HG02840 (cell line): ENCODE measurements at regions not wholly inside any gene's neighbourhood (a gene's known extent, or its start where the extent isn't known, plus 50 kb on each side); places are given as distances from the start of the nearest gene placed in this dataset.
"Not testable (repeated sequence)": the region's sequence is repeated elsewhere in the genome, so short reads cannot be mapped to it uniquely, and the experiment has no call there.

Experiments used
- ATAC-seq: cut with Tn5 transposase; IDR thresholded peaks from one replicate; pipeline ENCODE4 v1.9.1; 2021; ENCODE audit warnings: mild to moderate bottlenecking, moderate library complexity, moderate number of reproducible peaks; ENCODE audit not compliant: unreplicated experiment, low FRiP score

DNA sequence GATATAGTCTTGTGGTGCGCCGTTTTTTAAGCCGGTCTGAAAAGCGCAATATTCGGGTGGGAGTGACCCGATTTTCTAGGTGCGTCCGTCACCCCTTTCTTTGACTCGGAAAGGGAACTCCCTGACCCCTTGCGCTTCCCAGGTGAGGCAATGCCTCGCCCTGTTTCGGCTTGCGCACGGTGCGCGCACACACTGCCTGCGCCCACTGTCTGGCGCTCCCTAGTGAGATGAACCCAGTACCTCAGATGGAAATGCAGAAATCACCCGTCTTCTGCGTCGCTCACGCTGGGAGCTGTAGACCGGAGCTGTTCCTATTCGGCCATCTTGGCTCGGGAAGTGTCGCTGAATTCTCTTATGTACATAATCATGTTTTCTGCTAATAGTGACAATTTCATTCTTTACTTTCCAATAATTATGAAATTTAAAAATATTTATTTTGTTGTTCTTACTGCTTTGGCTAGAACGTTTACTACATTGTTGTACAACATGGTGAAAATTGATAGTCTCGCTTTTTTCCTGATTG lies 61.2 kb upstream of the MINDY3 start:
- ATAC-seq, result not testable (repeated sequence)

DNA sequence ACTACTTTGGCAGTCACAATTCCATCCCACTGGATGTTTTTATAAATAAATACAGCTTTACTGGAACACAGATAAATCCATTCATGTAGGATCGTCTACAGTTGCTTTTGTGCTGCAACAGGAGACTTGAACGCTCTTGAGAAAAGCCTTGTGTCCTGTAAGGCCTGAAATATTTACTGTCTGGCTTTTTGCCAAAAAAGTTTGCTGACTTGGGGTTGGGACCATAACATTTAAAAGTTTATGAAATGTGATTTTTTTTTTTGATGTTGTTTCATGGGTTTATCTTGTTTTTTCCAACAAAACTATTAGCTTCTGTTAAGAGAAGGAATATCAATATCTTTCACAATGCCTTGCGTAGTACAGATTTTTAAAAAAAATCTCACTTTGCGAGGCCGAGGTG lies 71.1 kb upstream of the MINDY3 start:
- no peak for ATAC-seq

DNA sequence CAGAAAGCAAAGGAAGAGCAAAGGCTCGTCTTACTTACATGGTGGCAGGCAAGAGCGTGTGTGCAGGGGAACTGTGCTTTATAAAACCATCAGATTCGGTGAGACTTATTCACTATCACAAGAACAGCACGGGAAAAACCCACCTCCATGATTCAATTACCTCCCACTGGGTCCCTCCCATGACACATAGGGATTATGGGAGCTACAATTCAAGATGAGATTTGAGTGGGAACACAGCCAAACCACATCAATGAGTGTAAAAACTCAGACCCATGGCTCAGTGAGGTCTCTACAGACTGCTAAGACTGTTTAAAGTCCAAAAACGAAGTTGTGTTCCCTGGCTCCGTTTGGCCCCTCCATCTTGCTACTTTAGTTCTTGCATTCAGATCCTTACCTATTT lies 79.2 kb upstream of the MINDY3 start:
- ATAC-seq, result not testable (repeated sequence)

DNA sequence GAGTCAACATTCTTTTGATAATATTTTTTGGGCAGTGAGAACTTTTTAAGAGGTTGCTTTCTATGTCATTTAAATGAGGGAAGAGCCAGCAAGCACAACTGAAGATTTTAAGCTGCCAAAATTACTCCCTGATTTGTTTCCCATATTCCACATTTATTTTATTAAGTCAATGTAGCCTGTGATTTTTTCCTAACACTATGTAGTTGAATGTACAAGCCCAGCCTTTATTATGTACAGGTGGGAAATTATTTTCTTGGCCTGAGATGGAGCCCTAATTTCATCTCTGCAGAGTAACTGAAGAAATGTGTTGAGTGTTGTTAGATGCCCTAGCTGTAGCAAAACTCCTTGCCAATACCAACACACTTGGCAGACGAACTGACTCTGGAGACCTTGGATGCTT lies 83.1 kb upstream of the MINDY3 start:
- no peak for ATAC-seq

DNA sequence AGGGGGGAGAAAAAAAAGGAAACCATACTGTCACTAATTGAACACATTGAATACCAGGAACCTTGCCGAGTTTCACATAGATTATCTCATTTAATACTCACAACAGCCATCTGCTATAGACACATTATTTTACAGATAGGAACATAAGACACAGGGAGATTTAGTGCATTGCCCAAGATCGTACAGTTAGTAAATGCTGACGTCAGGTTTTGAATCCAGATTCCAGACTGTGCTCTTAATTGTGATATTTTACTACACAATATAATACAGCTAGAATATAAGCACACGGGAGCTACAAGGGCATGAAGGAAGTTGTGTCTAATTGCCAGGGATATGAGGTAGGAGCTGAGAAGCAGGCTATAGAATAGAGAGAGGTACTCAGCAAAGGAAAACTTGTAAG lies 93.9 kb upstream of the MINDY3 start:
- no peak for ATAC-seq

GRCh38 chr10:15960277-15960676 lies 100.0 kb upstream of the MINDY3 start:
- no peak for ATAC-seq

DNA sequence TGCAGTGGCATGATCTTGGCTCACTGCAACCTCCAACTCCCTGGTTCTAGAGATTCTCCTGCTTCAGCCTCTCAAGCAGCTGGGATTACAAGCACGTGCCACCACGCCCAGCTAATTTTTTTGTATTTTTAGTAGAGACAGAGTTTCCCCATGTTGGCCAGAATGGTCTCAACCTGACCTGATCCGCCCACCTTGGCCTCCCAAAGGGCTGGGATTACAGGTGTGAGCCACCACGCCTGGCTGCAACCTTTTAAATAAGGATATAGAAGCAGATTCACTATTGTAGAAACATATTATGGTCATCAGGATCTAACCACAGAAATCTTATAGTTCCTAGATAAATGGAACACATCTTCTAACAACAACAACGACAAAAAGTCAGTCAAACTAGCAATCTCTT lies 112.4 kb upstream of the MINDY3 start:
- ATAC-seq, result not testable (repeated sequence)

GRCh38 chr10:15985690-15986089 lies 125.4 kb upstream of the MINDY3 start:
- ATAC-seq, result no peak

- no peak for ATAC-seq
Measured at GRCh38 chr10:15990535-15991129, 130.3 kb upstream of the MINDY3 start.

DNA sequence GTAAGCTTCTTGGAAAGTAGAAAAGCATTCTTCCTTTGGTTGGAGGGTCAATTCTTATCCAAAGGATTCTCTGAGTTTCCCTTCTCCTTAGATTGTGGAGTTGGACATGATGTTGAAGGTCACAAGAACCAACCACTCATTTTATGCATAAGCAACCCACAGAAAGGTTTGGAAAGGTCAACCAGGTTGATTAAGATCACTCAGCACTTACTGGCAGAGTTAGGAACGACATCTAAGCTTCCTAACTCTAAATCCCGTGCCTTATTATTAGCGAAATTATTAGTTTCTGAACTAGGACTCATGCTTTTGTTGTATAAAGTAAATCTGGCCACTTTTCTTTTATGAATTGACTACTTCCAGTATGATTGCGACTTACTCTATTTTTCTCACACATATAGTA lies 137.0 kb upstream of the MINDY3 start:
- ATAC-seq, result no peak

DNA sequence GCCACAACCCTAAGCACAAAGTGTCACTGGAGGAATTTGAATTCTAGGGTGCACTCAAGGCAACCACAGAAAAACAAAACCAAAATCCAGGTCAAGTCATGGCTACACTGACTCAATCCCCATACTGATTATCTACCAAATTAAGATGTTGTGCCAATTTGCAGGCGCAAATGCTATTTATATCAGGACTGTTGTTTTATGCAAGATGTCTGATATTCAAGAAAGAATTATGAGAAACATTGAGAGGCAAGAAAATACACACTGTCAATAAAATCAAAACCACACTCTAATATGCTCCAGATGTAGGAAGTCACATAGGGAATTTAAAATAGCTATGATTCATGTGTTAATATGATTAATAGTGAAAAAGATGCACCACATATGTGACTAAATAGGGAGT lies 141.3 kb upstream of the MINDY3 start:
- no peak for ATAC-seq

- no peak for ATAC-seq
Measured at GRCh38 chr10:16009785-16010184, 149.5 kb upstream of the MINDY3 start.

DNA sequence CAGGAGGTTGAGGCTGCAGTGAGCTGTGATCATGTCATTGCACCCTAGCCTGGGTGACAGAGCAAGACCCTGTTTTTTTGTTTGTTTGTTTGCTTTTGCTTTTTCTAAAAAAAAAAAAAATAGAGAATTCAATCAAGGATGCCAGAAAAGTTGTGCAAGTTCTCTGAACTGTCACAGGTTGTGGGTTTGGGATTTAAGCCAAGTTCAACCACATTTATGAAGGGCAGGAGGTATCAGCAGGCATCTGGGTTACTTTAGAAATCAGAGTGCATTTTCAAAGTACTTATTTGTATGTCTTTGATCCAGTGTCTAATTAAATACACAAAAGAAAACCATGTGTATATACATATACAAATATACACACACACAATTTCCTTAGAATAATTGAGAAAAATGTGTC lies 151.2 kb upstream of the MINDY3 start:
- ATAC-seq, result no peak

DNA sequence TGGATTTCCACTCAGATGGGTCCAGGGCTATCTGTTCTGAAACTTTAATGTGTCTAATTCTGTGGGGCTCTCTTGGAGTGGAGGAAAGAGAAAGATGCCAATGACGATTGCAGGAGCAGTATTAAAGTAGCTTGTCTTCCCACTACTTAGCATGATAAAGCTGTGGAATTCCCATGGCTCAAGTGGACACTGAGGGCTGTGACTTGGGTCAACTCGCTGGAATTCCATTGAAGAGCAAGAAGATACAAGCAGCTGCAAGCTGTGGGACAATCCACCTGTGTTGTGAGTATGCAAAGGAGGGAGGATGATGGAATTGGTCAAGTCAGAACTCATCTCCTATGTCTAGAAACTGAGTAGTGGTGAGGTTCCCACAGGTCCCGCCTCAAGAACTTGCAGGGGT lies 154.2 kb upstream of the MINDY3 start:
- ATAC-seq, result no peak

GRCh38 chr10:16016688-16017087 lies 156.4 kb upstream of the MINDY3 start:
- ATAC-seq, result no peak

DNA sequence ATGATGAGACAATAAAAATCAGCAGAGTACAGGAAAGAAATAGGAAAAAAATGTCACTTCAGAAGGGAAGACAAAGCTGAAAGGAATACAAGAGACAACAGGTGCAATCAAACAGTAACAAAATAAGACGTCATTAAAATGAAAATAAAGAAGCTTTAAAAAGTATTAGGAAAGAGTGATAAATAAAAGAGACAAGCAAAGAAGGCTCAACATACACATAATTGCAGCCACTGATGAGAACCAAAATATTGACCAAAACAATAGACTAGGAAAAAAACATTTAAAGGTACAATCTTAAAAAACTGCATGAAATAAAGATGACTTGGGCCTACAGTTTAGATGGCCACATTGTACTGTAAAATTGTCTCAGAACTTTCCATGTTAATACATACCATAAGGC lies 160.5 kb upstream of the MINDY3 start:
- ATAC-seq, result no peak

DNA sequence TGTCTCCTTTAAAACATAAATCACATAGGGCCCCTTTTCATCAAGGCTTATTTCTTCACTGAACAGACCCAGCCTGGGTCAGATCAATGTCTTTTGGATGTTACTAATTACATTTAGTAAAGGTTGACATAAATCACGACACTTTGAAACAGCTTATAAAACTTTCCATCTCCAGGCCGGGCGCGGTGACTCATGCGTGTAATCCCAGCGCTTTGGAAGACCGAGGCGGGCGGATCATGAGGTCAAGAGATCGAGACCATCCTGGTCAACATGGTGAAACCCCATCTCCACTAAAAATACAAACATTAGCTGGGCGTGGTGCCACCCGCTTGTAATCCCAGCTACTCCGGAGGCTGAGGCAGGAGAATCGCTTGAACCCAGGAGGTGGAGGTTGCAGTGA lies 166.5 kb upstream of the MINDY3 start:
- ATAC-seq, result not testable (repeated sequence)

DNA sequence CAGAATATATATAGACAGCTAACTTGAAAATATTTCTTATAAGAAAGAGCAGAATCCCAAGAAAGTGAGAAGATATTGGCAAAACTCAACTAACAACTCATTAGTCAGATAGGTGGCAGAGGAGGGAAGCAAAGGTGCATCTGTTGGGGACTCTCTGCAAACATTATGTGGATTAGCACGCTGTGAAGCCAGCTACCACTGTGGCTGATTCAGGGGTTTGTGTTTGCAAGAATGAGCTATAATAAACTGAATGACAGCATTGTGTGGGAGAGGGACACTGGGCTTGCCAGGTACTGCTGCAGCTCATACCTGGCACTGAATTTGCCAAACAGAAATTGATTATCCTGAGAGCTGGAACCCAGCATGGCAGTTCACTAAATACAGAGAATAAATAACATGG lies 170.3 kb upstream of the MINDY3 start:
- no peak for ATAC-seq

DNA sequence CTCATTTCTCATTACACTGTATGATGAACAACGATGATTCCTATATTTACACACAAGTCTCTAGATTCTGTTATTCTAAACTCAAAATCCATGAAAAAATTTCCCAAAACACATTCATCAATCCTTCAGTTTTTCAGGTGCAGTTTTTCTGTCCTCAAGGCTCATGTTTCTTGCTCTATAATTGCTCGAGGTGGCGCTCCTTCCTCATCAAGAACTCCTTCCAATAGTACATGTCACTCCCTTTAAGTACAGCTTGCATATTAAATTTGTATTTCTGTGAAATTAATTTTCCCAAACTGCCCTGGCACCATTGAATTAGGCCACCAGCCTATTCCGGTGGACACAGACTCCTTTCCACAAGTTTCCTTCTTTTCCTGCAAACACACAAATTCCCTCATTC lies 188.7 kb upstream of the MINDY3 start:
- ATAC-seq, result no peak

GRCh38 chr10:16049782-16050181 lies 189.5 kb upstream of the MINDY3 start:
- no peak for ATAC-seq

DNA sequence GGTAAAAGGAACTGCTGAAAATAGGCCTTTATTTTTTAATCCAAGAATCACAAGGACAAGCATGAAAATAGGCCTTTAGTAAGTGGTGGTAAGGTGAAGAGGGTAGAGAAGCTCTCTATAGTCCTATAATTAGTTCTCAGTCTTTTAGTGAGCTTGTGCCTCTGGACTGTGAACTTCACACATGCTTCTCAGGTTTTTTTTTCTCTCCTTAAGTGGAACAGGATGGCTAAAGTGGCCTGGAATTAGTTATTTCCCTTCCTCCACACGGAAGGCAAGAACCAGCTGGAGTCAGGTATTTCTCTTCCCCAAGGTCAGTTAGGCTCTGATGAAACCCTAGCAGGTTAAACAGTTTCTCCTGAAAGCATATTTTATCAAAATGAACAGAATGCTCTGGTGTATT lies 203.0 kb upstream of the MINDY3 start:
- no peak for ATAC-seq

DNA sequence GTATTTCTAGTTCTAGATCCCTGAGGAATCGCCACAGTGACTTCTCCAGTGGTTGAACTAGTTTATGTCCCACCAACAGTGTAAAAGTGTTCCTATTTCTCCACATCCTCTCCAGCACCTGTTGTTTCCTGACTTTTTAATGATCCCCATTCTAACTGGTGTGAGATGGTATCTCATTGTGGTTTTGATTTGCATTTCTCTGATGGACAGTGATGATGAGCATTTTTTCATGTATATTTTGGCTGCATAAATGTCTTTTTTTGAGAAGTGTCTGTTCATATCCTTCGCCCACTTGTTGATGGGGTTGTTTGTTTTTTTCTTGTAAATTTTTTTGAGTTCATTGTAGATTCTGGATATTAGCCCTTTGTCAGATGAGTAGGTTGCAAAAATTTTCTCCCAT lies 223.2 kb upstream of the MINDY3 start:
- ATAC-seq, result not testable (repeated sequence)

DNA sequence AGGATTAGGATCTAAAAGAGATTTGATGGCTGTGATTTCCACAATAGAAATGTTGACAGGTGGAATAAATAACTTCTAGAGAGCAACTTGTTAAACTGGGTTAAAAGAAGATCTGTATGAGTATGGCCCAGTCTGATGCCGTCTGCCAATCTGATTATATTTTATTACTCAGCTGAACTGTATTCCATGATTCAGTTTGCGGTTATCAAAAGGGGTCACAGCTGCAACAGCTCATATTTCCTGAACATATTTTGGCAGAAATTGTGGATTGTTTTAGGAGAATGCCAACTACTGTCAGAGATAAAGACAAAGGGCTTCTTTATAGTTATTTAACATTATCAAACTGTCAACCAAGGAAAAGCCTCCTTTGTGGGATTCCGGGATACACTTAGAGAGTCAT lies 244.8 kb upstream of the MINDY3 start:
- no peak for ATAC-seq
